ENCODE measurements at regions not wholly inside any gene's neighbourhood (a gene's known extent, or its start where the extent isn't known, plus 50 kb on each side); places are given as distances from the start of the nearest gene placed in this dataset.

DNA sequence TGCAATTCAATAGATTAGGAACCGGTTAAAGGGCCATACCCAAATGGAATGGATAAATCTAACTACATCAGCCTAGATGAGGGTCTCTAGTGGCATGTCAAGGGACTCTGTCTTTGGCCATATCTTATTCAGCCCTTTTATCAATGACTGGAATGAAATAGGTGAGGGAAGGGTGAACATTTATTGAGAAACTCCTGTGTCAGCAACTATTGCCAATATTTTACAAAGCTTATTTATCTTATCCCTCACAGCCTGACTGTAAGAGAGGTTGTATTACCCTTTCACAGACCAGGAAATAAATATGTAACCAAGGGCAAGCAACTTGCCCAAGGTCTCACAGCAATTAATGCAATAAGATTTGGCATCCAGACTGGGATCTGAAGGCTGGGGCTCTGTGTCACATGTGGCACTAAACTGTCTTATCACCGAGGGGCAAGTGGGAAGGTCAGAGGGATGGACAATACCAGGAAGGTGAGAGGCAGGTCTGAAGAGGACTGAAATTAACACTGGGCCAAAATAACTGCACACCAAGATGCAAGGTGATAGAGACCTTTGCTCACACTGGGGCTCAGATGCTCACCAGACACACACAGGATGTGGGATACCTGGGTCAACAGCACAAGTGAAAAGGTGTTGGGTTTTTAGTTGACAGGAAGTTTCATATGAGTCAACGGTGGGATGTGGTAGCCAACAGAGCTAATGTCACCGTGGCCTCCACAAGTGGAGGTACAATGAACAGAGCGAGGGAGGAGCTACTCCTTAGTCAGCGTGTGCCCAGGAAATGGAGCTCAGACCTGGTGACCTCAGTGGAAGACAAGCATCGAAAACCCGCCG is 261.3 kb downstream of the RPLP1 start:
- no peaks in the 10 kb centered on the region for H3K36me3 Mint-ChIP-seq (ENCODE audit: unreplicated experiment)
- H3K27ac Mint-ChIP-seq (ENCODE audit: unreplicated experiment): no peak overlapping the region
- no peaks in the 10 kb centered on the region for H3K9me3 Mint-ChIP-seq (ENCODE audit: unreplicated experiment)
- H3K27me3 Mint-ChIP-seq (ENCODE audit: unreplicated experiment): peaks cover 6% of the 10 kb centered on the region
- DNase-seq: no peak
- TF ChIP-seq, protein P1, sequence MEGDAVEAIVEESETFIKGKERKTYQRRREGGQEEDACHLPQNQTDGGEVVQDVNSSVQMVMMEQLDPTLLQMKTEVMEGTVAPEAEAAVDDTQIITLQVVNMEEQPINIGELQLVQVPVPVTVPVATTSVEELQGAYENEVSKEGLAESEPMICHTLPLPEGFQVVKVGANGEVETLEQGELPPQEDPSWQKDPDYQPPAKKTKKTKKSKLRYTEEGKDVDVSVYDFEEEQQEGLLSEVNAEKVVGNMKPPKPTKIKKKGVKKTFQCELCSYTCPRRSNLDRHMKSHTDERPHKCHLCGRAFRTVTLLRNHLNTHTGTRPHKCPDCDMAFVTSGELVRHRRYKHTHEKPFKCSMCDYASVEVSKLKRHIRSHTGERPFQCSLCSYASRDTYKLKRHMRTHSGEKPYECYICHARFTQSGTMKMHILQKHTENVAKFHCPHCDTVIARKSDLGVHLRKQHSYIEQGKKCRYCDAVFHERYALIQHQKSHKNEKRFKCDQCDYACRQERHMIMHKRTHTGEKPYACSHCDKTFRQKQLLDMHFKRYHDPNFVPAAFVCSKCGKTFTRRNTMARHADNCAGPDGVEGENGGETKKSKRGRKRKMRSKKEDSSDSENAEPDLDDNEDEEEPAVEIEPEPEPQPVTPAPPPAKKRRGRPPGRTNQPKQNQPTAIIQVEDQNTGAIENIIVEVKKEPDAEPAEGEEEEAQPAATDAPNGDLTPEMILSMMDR (IDR thresholded peaks at IDR 0.05; ENCODE audit: partially characterized antibody, unreplicated experiment): no peak
- no peaks in the 10 kb centered on the region for H3K4me1 Mint-ChIP-seq (ENCODE audit: low read depth, unreplicated experiment)
- no peak overlapping the region for H3K4me3 Mint-ChIP-seq (ENCODE audit: unreplicated experiment)

- H3K9me3 Mint-ChIP-seq (ENCODE audit: unreplicated experiment): no peaks in the 10 kb centered on the region
- no peaks in the 10 kb centered on the region for H3K36me3 Mint-ChIP-seq (ENCODE audit: unreplicated experiment)
- no peak overlapping the region for H3K27ac Mint-ChIP-seq (ENCODE audit: unreplicated experiment)
- no peaks in the 10 kb centered on the region for H3K4me1 Mint-ChIP-seq (ENCODE audit: low read depth, unreplicated experiment)
- TF ChIP-seq, protein P1 (IDR thresholded peaks at IDR 0.05; ENCODE audit: partially characterized antibody, unreplicated experiment): no peak
- peaks cover 6% of the 10 kb centered on the region for H3K27me3 Mint-ChIP-seq (ENCODE audit: unreplicated experiment)
- DNase-seq: no peak
- no peak overlapping the region for H3K4me3 Mint-ChIP-seq (ENCODE audit: unreplicated experiment)
These were observed 262.6 kb downstream of the RPLP1 start for GRCh38 chr15:69715210-69715609.

GRCh38 chr15:69718436-69718835 is 265.8 kb downstream of the RPLP1 start:
- Mint-ChIP-seq H3K9me3 (ENCODE audit: unreplicated experiment) (no peaks in the 10 kb centered on the region), H3K36me3 (ENCODE audit: unreplicated experiment) (no peaks in the 10 kb centered on the region), H3K27ac (ENCODE audit: unreplicated experiment) (no peak overlapping the region), H3K27me3 (ENCODE audit: unreplicated experiment) (peaks cover 6% of the 10 kb centered on the region), H3K4me3 (ENCODE audit: unreplicated experiment) (no peak overlapping the region), H3K4me1 (ENCODE audit: low read depth, unreplicated experiment) (no peaks in the 10 kb centered on the region)
- TF ChIP-seq, protein P1 (IDR thresholded peaks at IDR 0.05; ENCODE audit: partially characterized antibody, unreplicated experiment): no peak
- no peak for DNase-seq

DNA sequence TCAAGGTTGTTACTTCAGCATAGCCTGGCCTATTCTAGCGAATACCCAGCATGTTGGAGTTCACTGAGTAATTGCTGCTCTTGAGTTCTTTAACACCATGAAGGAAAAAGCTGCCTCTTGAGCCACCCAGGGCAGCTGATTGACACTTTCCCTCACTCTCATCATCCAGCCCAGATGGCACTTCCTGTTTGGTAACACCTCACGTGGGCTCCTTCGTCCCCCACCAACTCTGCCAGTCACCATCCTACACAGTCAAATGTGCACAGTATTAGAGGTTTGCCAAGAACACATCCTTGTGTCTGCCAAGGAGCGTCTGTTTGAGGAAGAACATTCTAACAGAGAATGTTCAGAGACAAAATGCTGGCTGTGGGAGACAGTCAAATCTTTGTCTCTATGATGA is 266.3 kb downstream of the RPLP1 start:
- no peak for DNase-seq
- Mint-ChIP-seq H3K27me3 (ENCODE audit: unreplicated experiment) (peaks cover 6% of the 10 kb centered on the region), H3K27ac (ENCODE audit: unreplicated experiment) (no peak overlapping the region), H3K4me3 (ENCODE audit: unreplicated experiment) (no peak overlapping the region), H3K36me3 (ENCODE audit: unreplicated experiment) (no peaks in the 10 kb centered on the region), H3K4me1 (ENCODE audit: low read depth, unreplicated experiment) (no peaks in the 10 kb centered on the region), H3K9me3 (ENCODE audit: unreplicated experiment) (no peaks in the 10 kb centered on the region)
- TF ChIP-seq, protein P1 (IDR thresholded peaks at IDR 0.05; ENCODE audit: partially characterized antibody, unreplicated experiment): no peak

- no peaks in the 10 kb centered on the region for H3K36me3 Mint-ChIP-seq (ENCODE audit: unreplicated experiment)
- no peaks in the 10 kb centered on the region for H3K4me1 Mint-ChIP-seq (ENCODE audit: low read depth, unreplicated experiment)
- TF ChIP-seq, protein P1 (IDR thresholded peaks at IDR 0.05; ENCODE audit: partially characterized antibody, unreplicated experiment): no peak
- no peaks in the 10 kb centered on the region for H3K9me3 Mint-ChIP-seq (ENCODE audit: unreplicated experiment)
- H3K4me3 Mint-ChIP-seq (ENCODE audit: unreplicated experiment): no peak overlapping the region
- DNase-seq: no peak
- H3K27ac Mint-ChIP-seq (ENCODE audit: unreplicated experiment): no peak overlapping the region
- H3K27me3 Mint-ChIP-seq (ENCODE audit: unreplicated experiment): peaks cover 7% of the 10 kb centered on the region
These were observed 267.1 kb downstream of the RPLP1 start for GRCh38 chr15:69719527-69720240.

All from glutamatergic neuron (in vitro differentiated cells).